MM.1S (cell line): ENCODE measurements at regions not wholly inside any gene's neighbourhood (a gene's known extent, or its start where the extent isn't known, plus 50 kb on each side); places are given as distances from the start of the nearest gene placed in this dataset.

Experiments used
- CTCF ChIP-seq: fragments of 300-600 bp; sonication (generic); IDR thresholded peaks from 2 replicates; pipeline ENCODE4 v1.5.1; 2016; ENCODE audit warnings: antibody characterized with exemption, low read length, mixed read lengths
- EZH2 ChIP-seq: fragments of 300-600 bp; sonication (generic); optimal IDR thresholded peaks from 2 replicates; pipeline ENCODE3; 2017; ENCODE audit warnings: low read depth, mild to moderate bottlenecking, antibody characterized with exemption, low read length, mixed read lengths
- EZH2phosphoT487 ChIP-seq: fragments of 300-600 bp; sonication (generic); IDR thresholded peaks from 2 replicates; pipeline ENCODE4 v1.6.1; 2018; ENCODE audit warnings: antibody characterized with exemption, low read length

GRCh38 chr6:6414931-6415330, 94.5 kb upstream of the F13A1 start:
- TF ChIP-seq CTCF (no peak), EZH2 (no peak), EZH2phosphoT487 (no peak)
